WTC11 (cell line): ENCODE measurements at regions not wholly inside any gene's neighbourhood (a gene's known extent, or its start where the extent isn't known, plus 50 kb on each side); places are given as distances from the start of the nearest gene placed in this dataset.

ENCODE experiments used
- ATAC-seq: fragments of 200-7000 bp; cut with Tn5 transposase; 2 replicates; pipeline ENCODE4 v1.10.0; 2021; ENCODE audit warnings: mild to moderate bottlenecking, moderate library complexity
- CTCF ChIA-PET: fragments of 300-600 bp; sonication (Branson Sonifier 250); formaldehyde crosslinking; loops from one replicate; lab custom pipeline; 2021; ENCODE audit warnings: antibody characterized with exemption; lab: Charles Lee
- POLR2A ChIA-PET: fragments of 350-600 bp; sonication (Branson Sonifier 250); formaldehyde crosslinking; loops from one replicate; lab custom pipeline; 2021; ENCODE audit warnings: antibody characterized with exemption; lab: Charles Lee
- DNase-seq: peaks from one replicate; pipeline ENCODE4 v3.0.0; 2021; ENCODE audit warnings: low spot score
- H3K27ac Mint-ChIP-seq: 2 replicates; pipeline ENCODE4 v1.8.0; 2021; ENCODE audit warnings: mixed read lengths
- H3K27me3 Mint-ChIP-seq: 2 replicates; pipeline ENCODE4 v1.8.0; 2021; ENCODE audit warnings: low read depth, mild to moderate bottlenecking, moderate library complexity, mixed read lengths
- H3K36me3 Mint-ChIP-seq: 2 replicates; pipeline ENCODE4 v1.8.0; 2021; ENCODE audit warnings: mixed read lengths
- H3K4me1 Mint-ChIP-seq: 2 replicates; pipeline ENCODE4 v1.8.0; 2022; ENCODE audit warnings: mixed read lengths
- H3K4me3 Mint-ChIP-seq: 2 replicates; pipeline ENCODE4 v1.8.0; 2021; ENCODE audit warnings: mild to moderate bottlenecking, moderate library complexity, mixed read lengths
- H3K9me3 Mint-ChIP-seq: 2 replicates; pipeline ENCODE4 v1.8.0; 2021; ENCODE audit warnings: mixed read lengths
- ATF3 ChIP-seq: sonication (generic); formaldehyde crosslinking; conservative IDR thresholded peaks from 2 replicates; pipeline ENCODE4 v1.8.1; 2022; ENCODE audit warnings: mild to moderate bottlenecking, missing genetic modification reagents
- ATF6 ChIP-seq: sonication (generic); formaldehyde crosslinking; IDR thresholded peaks from 2 replicates; pipeline ENCODE4 v1.8.1; 2023; ENCODE audit warnings: mild to moderate bottlenecking, missing genetic modification reagents
- ELF4 ChIP-seq: sonication (generic); formaldehyde crosslinking; IDR thresholded peaks from 2 replicates; pipeline ENCODE4 v1.8.1; 2022; ENCODE audit warnings: low read depth, mild to moderate bottlenecking, moderate library complexity, missing genetic modification reagents
- EMX1 ChIP-seq: fragments of 250-450 bp; sonication (Bioruptor Pico); IDR thresholded peaks from 2 replicates; pipeline ENCODE4 v1.8.0; 2021; ENCODE audit warnings: mild to moderate bottlenecking
- ETV6 ChIP-seq: sonication (generic); formaldehyde crosslinking; IDR thresholded peaks from 2 replicates; pipeline ENCODE4 v1.8.1; 2022; ENCODE audit warnings: mild to moderate bottlenecking, missing genetic modification reagents
- FOXP4 ChIP-seq: sonication (generic); formaldehyde crosslinking; IDR thresholded peaks from 2 replicates; pipeline ENCODE4 v1.8.0; 2022; ENCODE audit warnings: mild to moderate bottlenecking, missing genetic modification reagents
- GABPB1 ChIP-seq: sonication (generic); formaldehyde crosslinking; IDR thresholded peaks from 2 replicates; pipeline ENCODE4 v1.8.1; 2023; ENCODE audit warnings: mild to moderate bottlenecking, missing genetic modification reagents
- GRHL2 ChIP-seq: fragments of 250-450 bp; sonication (Bioruptor Pico); IDR thresholded peaks from 2 replicates; pipeline ENCODE4 v1.8.0; 2022; ENCODE audit warnings: mild to moderate bottlenecking, moderate library complexity; ENCODE audit not compliant: insufficient replicate concordance, severe bottlenecking
- GTF2I ChIP-seq: fragments of 250-450 bp; sonication (Bioruptor Pico); conservative IDR thresholded peaks from 2 replicates; pipeline ENCODE4 v1.4.0; 2021; ENCODE audit warnings: mild to moderate bottlenecking
- MAX ChIP-seq: sonication (generic); formaldehyde crosslinking; IDR thresholded peaks from 2 replicates; pipeline ENCODE4 v1.8.0; 2022; ENCODE audit warnings: mild to moderate bottlenecking, missing genetic modification reagents
- MYBL2 ChIP-seq: sonication (generic); formaldehyde crosslinking; IDR thresholded peaks from 2 replicates; pipeline ENCODE4 v1.8.1; 2023; ENCODE audit warnings: mild to moderate bottlenecking, moderate library complexity, missing genetic modification reagents
- NFYB ChIP-seq: sonication (generic); formaldehyde crosslinking; conservative IDR thresholded peaks from 2 replicates; pipeline ENCODE4 v1.8.0; 2022; ENCODE audit warnings: low read depth, missing genetic modification reagents
- OVOL2 ChIP-seq: fragments of 250-450 bp; sonication (Bioruptor Pico); IDR thresholded peaks from 2 replicates; pipeline ENCODE4 v1.9.0; 2021; ENCODE audit warnings: mild to moderate bottlenecking, borderline replicate concordance
- RELA ChIP-seq: sonication (generic); formaldehyde crosslinking; IDR thresholded peaks from 2 replicates; pipeline ENCODE4 v1.8.1; 2022; ENCODE audit warnings: missing genetic modification reagents, mild to moderate bottlenecking, borderline replicate concordance
- TEAD4 ChIP-seq: sonication (generic); formaldehyde crosslinking; IDR thresholded peaks from 2 replicates; pipeline ENCODE4 v1.8.0; 2022; ENCODE audit warnings: mild to moderate bottlenecking, missing genetic modification reagents
- USF1 ChIP-seq: sonication (generic); formaldehyde crosslinking; IDR thresholded peaks from 2 replicates; pipeline ENCODE4 v1.8.0; 2022; ENCODE audit warnings: mild to moderate bottlenecking, missing genetic modification reagents
- ZMAT4 ChIP-seq: fragments of 250-450 bp; sonication (Bioruptor Pico); IDR thresholded peaks from 2 replicates; pipeline ENCODE4 v1.9.0; 2021; ENCODE audit warnings: mild to moderate bottlenecking
- ZNF219 ChIP-seq: sonication (generic); formaldehyde crosslinking; IDR thresholded peaks from 2 replicates; pipeline ENCODE4 v1.8.0; 2023; ENCODE audit warnings: missing genetic modification reagents, mild to moderate bottlenecking, borderline replicate concordance
- ZNF281 ChIP-seq: sonication (generic); formaldehyde crosslinking; IDR thresholded peaks from 2 replicates; pipeline ENCODE4 v1.8.0; 2023; ENCODE audit warnings: mild to moderate bottlenecking, missing genetic modification reagents
- ZNF317 ChIP-seq: sonication (generic); formaldehyde crosslinking; IDR thresholded peaks from 2 replicates; pipeline ENCODE4 v1.8.1; 2023; ENCODE audit warnings: low read depth, mild to moderate bottlenecking, moderate library complexity, missing genetic modification reagents, borderline replicate concordance

- TF ChIP-seq GABPB1 (CRISPR knock-in tag) (no peak), GTF2I (CRISPR knock-in tag) (no peak), ATF3 (CRISPR knock-in tag) (no peak), ZNF281 (CRISPR knock-in tag) (no peak)
Measured at GRCh38 chr13:105565136-105565727, 970.2 kb downstream of the EFNB2 start (continued).

- Mint-ChIP-seq H3K36me3 (no peaks in the 10 kb centered on the region), H3K4me3 (no peak overlapping the region), H3K27ac (peak overlapping the region; percentile 30; the same call in 1 of the 2 replicates), H3K9me3 (peaks cover 7% of the 10 kb centered on the region), H3K4me1 (0 out of 2 replicates have a peak, but pooled peaks cover 3% of the 10 kb centered on the region), H3K27me3 (no peaks in the 10 kb centered on the region)
- DNase-seq (no peak), ATAC-seq (no peak)
- TF ChIP-seq EMX1 (CRISPR knock-in tag) (no peak), ZNF317 (CRISPR knock-in tag) (no peak), ATF6 (CRISPR knock-in tag) (no peak), ELF4 (CRISPR knock-in tag) (no peak), MAX (CRISPR knock-in tag) (no peak), OVOL2 (CRISPR knock-in tag) (no peak), USF1 (CRISPR knock-in tag) (no peak), ZNF219 (no peak), MYBL2 (CRISPR knock-in tag) (no peak), ZMAT4 (CRISPR knock-in tag) (no peak), NFYB (CRISPR knock-in tag) (no peak), TEAD4 (CRISPR knock-in tag) (no peak), GRHL2 (CRISPR knock-in tag) (no peak), FOXP4 (CRISPR knock-in tag) (no peak), RELA (CRISPR knock-in tag) (no peak), ETV6 (CRISPR knock-in tag) (no peak)
- ChIA-PET CTCF (no interaction called here), POLR2A (no interaction called here)
Measured at GRCh38 chr13:105552078-105552477, 983.4 kb downstream of the EFNB2 start.
